AG09309 (cell line): ENCODE measurements at regions not wholly inside any gene's neighbourhood (a gene's known extent, or its start where the extent isn't known, plus 50 kb on each side); places are given as distances from the start of the nearest gene placed in this dataset.

ENCODE experiments used
- DNase-seq: peaks from one replicate; pipeline ENCODE4 v3.0.0-alpha.2; 2010; ENCODE audit warnings: low read depth
- H3K4me3 ChIP-seq: 2 replicates; pipeline ENCODE4 v1.5.1; 2011; ENCODE audit warnings: mild to moderate bottlenecking, low read depth, low read length, moderate library complexity; ENCODE audit not compliant: control insufficient read depth
- TF ChIP-seq, protein P1 (sequence below): IDR thresholded peaks from 2 replicates; pipeline ENCODE4 v1.5.1; 2011; ENCODE audit warnings: mild to moderate bottlenecking, low read depth, low read length, inconsistent platforms; ENCODE audit not compliant: insufficient read depth, control insufficient read depth; ENCODE audit errors: missing control alignments

GRCh38 chr2:103451283-103451682 lies 689.5 kb downstream of the TMEM182 start:
- DNase-seq: no peak
- H3K4me3 ChIP-seq: no peak overlapping the region
- TF ChIP-seq, protein P1, sequence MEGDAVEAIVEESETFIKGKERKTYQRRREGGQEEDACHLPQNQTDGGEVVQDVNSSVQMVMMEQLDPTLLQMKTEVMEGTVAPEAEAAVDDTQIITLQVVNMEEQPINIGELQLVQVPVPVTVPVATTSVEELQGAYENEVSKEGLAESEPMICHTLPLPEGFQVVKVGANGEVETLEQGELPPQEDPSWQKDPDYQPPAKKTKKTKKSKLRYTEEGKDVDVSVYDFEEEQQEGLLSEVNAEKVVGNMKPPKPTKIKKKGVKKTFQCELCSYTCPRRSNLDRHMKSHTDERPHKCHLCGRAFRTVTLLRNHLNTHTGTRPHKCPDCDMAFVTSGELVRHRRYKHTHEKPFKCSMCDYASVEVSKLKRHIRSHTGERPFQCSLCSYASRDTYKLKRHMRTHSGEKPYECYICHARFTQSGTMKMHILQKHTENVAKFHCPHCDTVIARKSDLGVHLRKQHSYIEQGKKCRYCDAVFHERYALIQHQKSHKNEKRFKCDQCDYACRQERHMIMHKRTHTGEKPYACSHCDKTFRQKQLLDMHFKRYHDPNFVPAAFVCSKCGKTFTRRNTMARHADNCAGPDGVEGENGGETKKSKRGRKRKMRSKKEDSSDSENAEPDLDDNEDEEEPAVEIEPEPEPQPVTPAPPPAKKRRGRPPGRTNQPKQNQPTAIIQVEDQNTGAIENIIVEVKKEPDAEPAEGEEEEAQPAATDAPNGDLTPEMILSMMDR: no peak

- DNase-seq: no peak
- H3K4me3 ChIP-seq: no peak overlapping the region
- TF ChIP-seq, protein P1: no peak
Measured at GRCh38 chr2:103459283-103459682, 697.5 kb downstream of the TMEM182 start.

GRCh38 chr2:103462101-103462500 lies 700.3 kb downstream of the TMEM182 start:
- no peak overlapping the region for H3K4me3 ChIP-seq
- DNase-seq: no peak
- TF ChIP-seq, protein P1: no peak

DNA sequence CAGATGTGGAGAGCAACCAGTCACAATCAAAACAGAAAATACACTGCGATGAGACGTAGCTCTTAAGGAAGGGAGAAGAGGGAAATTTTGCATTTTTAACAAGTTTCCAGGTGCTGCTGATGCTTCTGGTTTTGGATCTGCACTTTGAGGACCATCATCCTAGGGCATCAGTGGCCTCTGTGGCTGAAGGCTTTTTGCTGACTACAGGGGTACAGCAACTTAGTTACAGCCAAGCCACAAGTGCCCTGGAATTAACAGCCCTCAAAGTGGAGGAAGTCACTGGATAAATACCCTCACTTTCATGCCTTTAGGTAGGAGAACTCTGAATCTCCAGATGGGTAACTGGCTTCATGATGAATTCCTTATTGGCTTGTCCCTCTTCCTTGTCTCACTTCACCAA lies 700.9 kb downstream of the TMEM182 start:
- H3K4me3 ChIP-seq: no peak overlapping the region
- no peak for DNase-seq
- TF ChIP-seq, protein P1: no peak

GRCh38 chr2:103464831-103465230 lies 703.0 kb downstream of the TMEM182 start:
- H3K4me3 ChIP-seq: no peak overlapping the region
- TF ChIP-seq, protein P1: no peak
- no peak for DNase-seq

DNA sequence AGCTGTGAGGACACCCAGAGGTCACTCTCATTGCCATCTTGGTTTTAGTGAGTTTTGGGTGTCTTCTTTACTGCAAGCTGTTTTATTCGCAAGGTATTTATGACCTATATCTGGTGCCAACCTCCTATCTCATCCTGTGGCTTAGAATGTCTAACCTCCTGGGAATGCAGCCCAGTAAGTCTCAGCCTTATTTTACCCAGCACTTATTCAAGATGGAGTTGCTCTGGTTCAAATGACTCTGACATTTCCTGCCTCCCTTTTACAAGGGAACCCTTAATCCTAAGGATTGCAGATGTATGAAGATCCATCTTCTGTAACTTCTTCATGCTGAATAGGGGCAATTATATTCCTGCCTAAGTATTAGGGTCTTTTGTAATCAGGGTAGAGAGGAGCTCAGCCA lies 708.0 kb downstream of the TMEM182 start:
- TF ChIP-seq, protein P1: no peak
- no peak for DNase-seq
- no peak overlapping the region for H3K4me3 ChIP-seq

GRCh38 chr2:103484906-103485305 lies 723.1 kb downstream of the TMEM182 start:
- H3K4me3 ChIP-seq: no peak overlapping the region
- no peak for DNase-seq
- TF ChIP-seq, protein P1: no peak
